SU-DHL-6 (cell line): ENCODE measurements at regions not wholly inside any gene's neighbourhood (a gene's known extent, or its start where the extent isn't known, plus 50 kb on each side); places are given as distances from the start of the nearest gene placed in this dataset.

ENCODE experiments used
- EZH2phosphoT487 ChIP-seq: fragments of 200-600 bp; sonication (generic), shearing (Covaris generic); conservative IDR thresholded peaks from 2 replicates; pipeline ENCODE4 v1.6.1; 2018; ENCODE audit warnings: mild to moderate bottlenecking, antibody characterized with exemption, low read length, moderate library complexity, mixed read lengths
- TF ChIP-seq, protein P1 (sequence below): fragments of 200-600 bp; sonication (generic); IDR thresholded peaks from one replicate; pipeline ENCODE4 v1.5.1; 2017; ENCODE audit warnings: antibody characterized with exemption, mild to moderate bottlenecking, low read length, moderate library complexity; ENCODE audit not compliant: insufficient read depth, poor library complexity, severe bottlenecking

DNA sequence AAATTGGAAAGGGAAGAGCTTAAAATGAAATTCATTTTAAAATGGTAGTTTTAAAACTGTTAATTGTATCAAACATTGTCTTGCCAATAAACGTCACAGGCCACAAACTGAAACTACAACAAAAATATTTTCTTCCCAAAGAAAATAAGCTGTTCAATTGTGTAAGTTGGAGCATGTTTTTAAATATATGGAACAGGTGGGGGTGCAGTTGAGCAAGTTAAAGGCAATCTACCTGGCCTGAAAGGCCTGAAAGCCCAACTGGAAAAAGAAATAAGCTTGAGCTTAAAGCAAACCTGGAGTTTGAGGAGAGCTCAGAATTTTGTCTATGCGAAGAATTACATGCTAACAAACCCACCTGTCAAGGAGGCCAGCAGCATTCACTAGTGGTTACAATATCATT lies 439.5 kb downstream of the ACTL7B start:
- TF ChIP-seq, protein P1, sequence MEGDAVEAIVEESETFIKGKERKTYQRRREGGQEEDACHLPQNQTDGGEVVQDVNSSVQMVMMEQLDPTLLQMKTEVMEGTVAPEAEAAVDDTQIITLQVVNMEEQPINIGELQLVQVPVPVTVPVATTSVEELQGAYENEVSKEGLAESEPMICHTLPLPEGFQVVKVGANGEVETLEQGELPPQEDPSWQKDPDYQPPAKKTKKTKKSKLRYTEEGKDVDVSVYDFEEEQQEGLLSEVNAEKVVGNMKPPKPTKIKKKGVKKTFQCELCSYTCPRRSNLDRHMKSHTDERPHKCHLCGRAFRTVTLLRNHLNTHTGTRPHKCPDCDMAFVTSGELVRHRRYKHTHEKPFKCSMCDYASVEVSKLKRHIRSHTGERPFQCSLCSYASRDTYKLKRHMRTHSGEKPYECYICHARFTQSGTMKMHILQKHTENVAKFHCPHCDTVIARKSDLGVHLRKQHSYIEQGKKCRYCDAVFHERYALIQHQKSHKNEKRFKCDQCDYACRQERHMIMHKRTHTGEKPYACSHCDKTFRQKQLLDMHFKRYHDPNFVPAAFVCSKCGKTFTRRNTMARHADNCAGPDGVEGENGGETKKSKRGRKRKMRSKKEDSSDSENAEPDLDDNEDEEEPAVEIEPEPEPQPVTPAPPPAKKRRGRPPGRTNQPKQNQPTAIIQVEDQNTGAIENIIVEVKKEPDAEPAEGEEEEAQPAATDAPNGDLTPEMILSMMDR = no peak
- no peak for TF ChIP-seq EZH2phosphoT487
